Fibroblast of lung (primary cell): ENCODE measurements at regions not wholly inside any gene's neighbourhood (a gene's known extent, or its start where the extent isn't known, plus 50 kb on each side); places are given as distances from the start of the nearest gene placed in this dataset.

ENCODE experiments used
- DNase-seq, 2 donors: peaks; one replicate each; pipeline versions ENCODE4 v3.0.0 to v3.0.0-alpha.2; 2010; ENCODE audit warnings: low read depth in 2 of 2
- H2AFZ ChIP-seq: 2 replicates; pipeline ENCODE4 v1.5.1; 2012; ENCODE audit warnings: low read length, control low read depth, inconsistent platforms
- H3K27ac ChIP-seq: 2 replicates; pipeline ENCODE4 v1.5.1; 2011; ENCODE audit warnings: low read length, control low read depth; ENCODE audit not compliant: insufficient read depth
- H3K27me3 ChIP-seq: 2 replicates; pipeline ENCODE4 v1.5.1; 2011; ENCODE audit warnings: mild to moderate bottlenecking, low read length; ENCODE audit not compliant: control insufficient read depth, insufficient read depth
- H3K36me3 ChIP-seq: 2 replicates; pipeline ENCODE4 v1.5.1; 2011; ENCODE audit warnings: low read length; ENCODE audit not compliant: control insufficient read depth, insufficient read depth
- H3K4me1 ChIP-seq: 2 replicates; pipeline ENCODE4 v1.5.1; 2011; ENCODE audit warnings: low read length; ENCODE audit not compliant: control insufficient read depth, insufficient read depth; ENCODE audit errors: extremely low read depth
- H3K4me2 ChIP-seq: 2 replicates; pipeline ENCODE4 v1.5.1; 2011; ENCODE audit warnings: low read length, control low read depth; ENCODE audit not compliant: insufficient read depth; ENCODE audit errors: extremely low read depth
- H3K4me3 ChIP-seq, 4 experiments: fragments of 200-600 bp in 1 of 4; sonication (generic) in 1 of 4; replicated peaks in 1 of 4; 2 replicates each; pipeline ENCODE4 v1.5.1; 2011 to 2016; ENCODE audit warnings: low read length in 4 of 4, low read depth in 3 of 4, mild to moderate bottlenecking in 3 of 4, control low read depth in 2 of 4, inconsistent platforms in 1 of 4, mixed read lengths in 1 of 4; ENCODE audit not compliant: insufficient read depth in 1 of 4; ENCODE audit errors: control extremely low read depth in 1 of 4
- H3K79me2 ChIP-seq: 2 replicates; pipeline ENCODE4 v1.5.1; 2012; ENCODE audit warnings: mild to moderate bottlenecking, low read length, inconsistent platforms; ENCODE audit not compliant: control insufficient read depth, insufficient read depth
- H3K9ac ChIP-seq: 2 replicates; pipeline ENCODE4 v1.5.1; 2011; ENCODE audit warnings: mild to moderate bottlenecking, low read length, control low read depth; ENCODE audit not compliant: insufficient read depth
- H3K9me3 ChIP-seq: 2 replicates; pipeline ENCODE4 v1.5.1; 2012; ENCODE audit warnings: low read depth, low read length; ENCODE audit not compliant: control insufficient read depth, insufficient read depth
- H4K20me1 ChIP-seq: 2 replicates; pipeline ENCODE4 v1.5.1; 2011; ENCODE audit warnings: low read length; ENCODE audit not compliant: control insufficient read depth, insufficient read depth; ENCODE audit errors: extremely low read depth
- EZH2 ChIP-seq: IDR thresholded peaks from 2 replicates; pipeline ENCODE4 v1.5.1; 2012; ENCODE audit warnings: low read length, control low read depth, mild to moderate bottlenecking; ENCODE audit errors: missing control alignments
- TF ChIP-seq, protein P1 (sequence below), 2 donors: IDR thresholded peaks in 1 of 2; conservative IDR thresholded peaks in 1 of 2; 1 replicate in 1 of 2; 2 replicates in 1 of 2; pipeline ENCODE4 v1.5.1; 2011 to 2012; ENCODE audit warnings: low read length in 2 of 2, control low read depth in 1 of 2, inconsistent platforms in 1 of 2, low read depth in 1 of 2, mild to moderate bottlenecking in 1 of 2

DNA sequence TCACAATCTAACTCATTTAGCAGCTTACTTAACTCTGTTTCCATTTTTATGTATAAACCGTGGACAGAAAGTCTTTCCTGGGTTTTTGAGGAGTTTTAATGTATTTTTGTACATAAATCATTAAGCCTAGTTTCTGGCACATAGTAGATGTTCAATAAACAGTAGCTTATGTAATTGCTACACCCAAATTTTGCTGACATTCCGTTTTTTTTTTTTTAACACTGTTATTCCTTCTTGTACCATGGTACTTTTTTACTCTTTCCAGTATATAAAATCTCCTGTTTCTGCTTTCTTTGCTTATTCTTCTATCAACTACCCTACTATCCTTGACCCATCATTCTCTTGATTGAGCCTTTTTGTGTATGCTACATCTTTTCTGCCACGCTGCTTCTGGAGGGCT lies 1151.3 kb upstream of the CRIM1 start:
- no peaks in the 10 kb centered on the region for H3K4me1 ChIP-seq
- H3K27me3 ChIP-seq, result no peaks in the 10 kb centered on the region
- H3K36me3 ChIP-seq, result no peaks in the 10 kb centered on the region
- no peak overlapping the region for H3K4me3 ChIP-seq
- H3K4me2 ChIP-seq, result no peak overlapping the region
- H3K79me2 ChIP-seq, result no peaks in the 10 kb centered on the region
- H3K9me3 ChIP-seq, result no peaks in the 10 kb centered on the region
- H4K20me1 ChIP-seq, result no peaks in the 10 kb centered on the region
- no peak overlapping the region for H2AFZ ChIP-seq
- TF ChIP-seq EZH2, result no peak
- TF ChIP-seq, protein P1, sequence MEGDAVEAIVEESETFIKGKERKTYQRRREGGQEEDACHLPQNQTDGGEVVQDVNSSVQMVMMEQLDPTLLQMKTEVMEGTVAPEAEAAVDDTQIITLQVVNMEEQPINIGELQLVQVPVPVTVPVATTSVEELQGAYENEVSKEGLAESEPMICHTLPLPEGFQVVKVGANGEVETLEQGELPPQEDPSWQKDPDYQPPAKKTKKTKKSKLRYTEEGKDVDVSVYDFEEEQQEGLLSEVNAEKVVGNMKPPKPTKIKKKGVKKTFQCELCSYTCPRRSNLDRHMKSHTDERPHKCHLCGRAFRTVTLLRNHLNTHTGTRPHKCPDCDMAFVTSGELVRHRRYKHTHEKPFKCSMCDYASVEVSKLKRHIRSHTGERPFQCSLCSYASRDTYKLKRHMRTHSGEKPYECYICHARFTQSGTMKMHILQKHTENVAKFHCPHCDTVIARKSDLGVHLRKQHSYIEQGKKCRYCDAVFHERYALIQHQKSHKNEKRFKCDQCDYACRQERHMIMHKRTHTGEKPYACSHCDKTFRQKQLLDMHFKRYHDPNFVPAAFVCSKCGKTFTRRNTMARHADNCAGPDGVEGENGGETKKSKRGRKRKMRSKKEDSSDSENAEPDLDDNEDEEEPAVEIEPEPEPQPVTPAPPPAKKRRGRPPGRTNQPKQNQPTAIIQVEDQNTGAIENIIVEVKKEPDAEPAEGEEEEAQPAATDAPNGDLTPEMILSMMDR (conservative IDR thresholded peaks at IDR 0.05 in 1 of 2, IDR thresholded peaks at IDR 0.05 in 1 of 2; ENCODE audit: low read depth in 1 of 2, low read length in 2 of 2), result no peak
- no peak overlapping the region for H3K27ac ChIP-seq
- no peak overlapping the region for H3K9ac ChIP-seq
- DNase-seq, result no peak

DNA sequence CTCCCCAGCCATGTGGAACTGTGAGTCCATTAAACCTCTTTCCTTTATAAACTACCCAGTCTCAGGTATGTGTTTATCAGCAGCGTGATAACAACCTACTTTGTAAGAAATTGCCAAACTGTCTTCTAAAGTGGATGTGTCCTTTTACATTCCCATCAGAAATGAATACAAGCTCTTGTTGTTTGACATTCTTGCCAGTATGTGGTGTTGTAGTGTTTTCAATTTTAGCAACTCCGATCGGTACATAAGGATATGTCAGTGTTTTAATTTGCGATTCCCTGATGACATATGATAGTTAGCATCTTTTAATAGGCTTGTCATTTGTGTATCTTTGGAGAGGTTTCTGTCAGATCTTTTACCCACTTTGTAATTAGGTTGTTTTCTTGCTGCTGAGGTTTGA lies 1156.3 kb upstream of the CRIM1 start:
- DNase-seq, result no peak
- TF ChIP-seq EZH2, result no peak
- TF ChIP-seq, protein P1 (conservative IDR thresholded peaks at IDR 0.05 in 1 of 2, IDR thresholded peaks at IDR 0.05 in 1 of 2; ENCODE audit: low read depth in 1 of 2, low read length in 2 of 2), result no peak
- no peaks in the 10 kb centered on the region for H3K9me3 ChIP-seq

DNA sequence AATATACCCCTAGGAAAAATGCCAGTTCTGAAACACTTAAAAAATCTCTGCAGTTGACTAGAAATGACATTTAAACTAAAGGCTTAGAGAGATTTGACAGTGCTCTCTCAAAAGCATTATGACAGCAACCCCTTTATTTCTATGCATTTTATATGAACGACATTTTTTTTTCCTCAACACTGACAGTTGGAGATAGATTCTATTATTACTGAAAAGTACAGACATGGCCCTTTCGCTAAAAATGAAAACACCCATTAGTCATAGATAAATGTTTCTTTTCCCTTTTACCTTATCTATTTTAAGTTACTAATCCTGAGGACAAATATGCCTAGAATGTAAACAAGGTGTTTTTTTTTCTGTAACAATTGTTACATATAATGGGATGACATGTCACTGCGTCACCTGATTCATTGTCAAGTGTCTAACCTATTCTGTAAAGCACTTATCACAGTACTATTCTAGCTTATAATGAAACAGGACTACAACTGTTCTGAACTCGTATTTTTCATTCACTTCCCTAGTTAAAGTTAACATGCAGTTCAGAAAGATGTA lies 1169.6 kb upstream of the CRIM1 start:
- no peak overlapping the region for H3K4me2 ChIP-seq
- no peaks in the 10 kb centered on the region for H3K9me3 ChIP-seq
- no peaks in the 10 kb centered on the region for H4K20me1 ChIP-seq
- H3K27ac ChIP-seq, result no peak overlapping the region
- no peaks in the 10 kb centered on the region for H3K4me1 ChIP-seq
- no peaks in the 10 kb centered on the region for H3K27me3 ChIP-seq
- DNase-seq, result no peak
- no peaks in the 10 kb centered on the region for H3K79me2 ChIP-seq
- TF ChIP-seq, protein P1 (conservative IDR thresholded peaks at IDR 0.05 in 1 of 2, IDR thresholded peaks at IDR 0.05 in 1 of 2; ENCODE audit: low read depth in 1 of 2, low read length in 2 of 2), result no peak
- no peak for TF ChIP-seq EZH2
- no peak overlapping the region for H2AFZ ChIP-seq
- no peak overlapping the region for H3K9ac ChIP-seq
- H3K4me3 ChIP-seq, result no peak overlapping the region
- H3K36me3 ChIP-seq, result no peaks in the 10 kb centered on the region

More for the DNA sequence above, 1156.3 kb upstream of the CRIM1 start:
- H3K36me3 ChIP-seq, result no peaks in the 10 kb centered on the region
- H4K20me1 ChIP-seq, result no peaks in the 10 kb centered on the region
- H3K4me1 ChIP-seq, result no peaks in the 10 kb centered on the region
- H2AFZ ChIP-seq, result no peak overlapping the region
- no peak overlapping the region for H3K9ac ChIP-seq
- H3K79me2 ChIP-seq, result no peaks in the 10 kb centered on the region
- no peak overlapping the region for H3K4me2 ChIP-seq
- H3K27me3 ChIP-seq, result no peaks in the 10 kb centered on the region
- no peak overlapping the region for H3K27ac ChIP-seq
- H3K4me3 ChIP-seq, result no peak overlapping the region
